Vagina (tissue), 2 donors: ENCODE measurements at regions not wholly inside any gene's neighbourhood (a gene's known extent, or its start where the extent isn't known, plus 50 kb on each side); places are given as distances from the start of the nearest gene placed in this dataset.

Experiments used
- CTCF ChIP-seq, 3 experiments: fragments of 450-650 bp in 2 of 3; fragments of 200-600 bp in 1 of 3; sonication (generic) in 1 of 3; IDR thresholded peaks; one replicate each; pipeline ENCODE4 v1.5.1; 2017 to 2019; ENCODE audit warnings: antibody characterized with exemption in 3 of 3, mild to moderate bottlenecking in 2 of 3, moderate library complexity in 2 of 3
- POLR2A ChIP-seq, 2 donors: fragments of 450-650 bp; IDR thresholded peaks; one replicate each; pipeline ENCODE4 v1.6.1; 2017; ENCODE audit warnings: antibody characterized with exemption in 2 of 2, mild to moderate bottlenecking in 2 of 2, moderate library complexity in 2 of 2
- POLR2AphosphoS5 ChIP-seq, 2 donors: sonication (generic); formaldehyde crosslinking; IDR thresholded peaks; one replicate each; pipeline ENCODE4 v1.9.0; 2017; ENCODE audit warnings: antibody characterized with exemption in 2 of 2, mild to moderate bottlenecking in 2 of 2, low read depth in 1 of 2; ENCODE audit not compliant: insufficient read depth in 1 of 2

- TF ChIP-seq CTCF (IDR thresholded peaks at IDR 0.05) (no peak), POLR2A (IDR thresholded peaks at IDR 0.05) (no peak), POLR2AphosphoS5 (IDR thresholded peaks at IDR 0.05; ENCODE audit: insufficient read depth in 1 of 2, low read depth in 1 of 2) (no peak)
These were observed 71.0 kb upstream of the MMADHC start for GRCh38 chr2:149658553-149658952.
